ENCODE measurements at regions not wholly inside any gene's neighbourhood (a gene's known extent, or its start where the extent isn't known, plus 50 kb on each side); places are given as distances from the start of the nearest gene placed in this dataset.

DNA sequence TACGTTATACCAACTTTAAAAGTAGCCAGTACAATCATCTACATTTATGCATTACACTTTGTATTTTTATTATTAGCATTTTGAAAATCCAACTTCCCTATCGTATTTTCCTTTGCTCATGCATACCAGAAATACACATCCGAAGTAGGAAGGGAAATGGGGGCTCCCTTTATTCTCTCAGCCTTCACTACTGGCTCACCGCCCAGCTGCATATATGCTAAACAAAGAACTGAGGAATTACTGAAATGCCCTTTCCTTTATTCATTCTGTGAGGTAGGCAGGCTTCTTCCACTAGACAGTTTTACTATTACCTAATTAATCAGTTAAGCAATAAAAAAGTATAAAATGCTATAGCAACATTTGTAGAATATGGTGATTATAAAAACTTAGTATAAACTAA, 291.6 kb downstream of the KLF12 start:
- 80 to 86% (median 80%) methylated on average over 4 of the region's 4 CpGs for WGBS, 3 donors
- H3K27ac ChIP-seq (ENCODE audit: low read depth, low read length), result no peak overlapping the region

DNA sequence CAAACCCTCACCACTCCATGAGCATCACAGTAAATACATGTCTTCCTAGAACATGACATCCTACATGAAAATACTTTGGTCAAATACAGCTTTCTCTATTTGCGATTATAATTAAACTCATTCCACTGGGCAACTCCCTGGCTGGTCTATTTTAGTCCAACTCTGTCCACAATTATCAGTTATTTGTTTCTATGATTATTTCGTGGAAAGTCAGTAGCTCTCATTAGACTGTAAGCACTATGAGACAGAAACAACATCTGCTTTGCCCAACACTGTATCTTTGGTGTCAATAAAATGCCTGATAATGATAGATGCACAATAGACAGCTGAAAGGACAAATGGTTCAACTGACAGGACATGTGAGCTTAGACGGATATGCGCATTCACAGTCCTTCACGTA, 292.0 kb downstream of the KLF12 start:
- whole genome bisulfite sequencing, 3 donors, result 85 to 93% (median 91%) methylated on average over 5 of the region's 5 CpGs

DNA sequence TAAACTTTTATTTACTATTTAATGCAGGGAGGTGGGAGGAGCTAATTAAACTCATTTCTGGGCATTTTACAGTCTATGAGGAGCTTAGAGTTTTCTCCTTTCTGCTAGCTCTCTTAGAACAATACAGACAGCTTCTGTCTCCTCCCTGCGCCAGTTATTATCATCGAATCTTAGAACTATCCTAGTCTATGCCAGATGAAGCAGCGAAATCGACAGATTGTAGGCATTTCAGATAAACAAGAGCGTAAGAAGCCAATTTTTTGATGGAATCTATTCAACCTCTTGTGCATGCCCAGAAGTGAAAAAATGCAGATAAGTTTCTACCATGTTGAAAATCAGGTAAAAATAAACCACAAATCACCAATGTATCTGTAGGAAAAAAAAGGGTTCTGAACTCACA, 297.1 kb downstream of the KLF12 start:
- WGBS, 3 donors, result 82 to 86% (median 82%) methylated on average over 5 of the region's 5 CpGs
- H3K27ac ChIP-seq (ENCODE audit: low read depth, low read length), result no peak overlapping the region

More for the DNA sequence above, 292.0 kb downstream of the KLF12 start:
- H3K27ac ChIP-seq (ENCODE audit: low read depth, low read length), result no peak overlapping the region

DNA sequence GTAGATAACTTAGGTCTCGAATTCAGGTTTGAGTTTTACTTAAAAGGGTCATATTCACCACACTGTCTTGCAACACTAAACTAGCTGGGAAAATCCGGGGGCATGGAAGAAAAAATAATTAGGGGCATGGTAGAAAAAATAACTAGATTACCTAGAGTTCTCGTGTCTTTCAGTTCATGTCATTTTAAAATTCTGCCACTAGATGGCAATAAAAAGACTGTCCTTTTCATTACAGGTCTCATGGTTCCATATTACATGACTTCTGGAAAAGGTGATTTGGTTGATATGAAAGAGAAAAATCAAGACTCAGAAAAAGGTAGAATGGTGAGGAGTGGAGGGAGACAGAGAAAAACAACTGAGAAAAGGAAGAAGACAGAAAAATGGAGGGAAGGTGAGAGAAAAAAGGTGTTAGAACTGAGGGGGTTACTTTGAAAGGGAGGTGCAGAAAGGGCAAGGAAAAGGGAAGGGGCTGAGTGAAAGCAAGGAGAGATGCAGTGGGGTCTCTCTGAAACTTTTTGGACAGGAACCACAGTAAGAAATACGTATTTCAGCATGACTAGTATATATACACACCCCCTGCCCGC, 299.0 kb downstream of the KLF12 start:
- no peak overlapping the region for H3K27ac ChIP-seq (ENCODE audit: low read depth, low read length)
- WGBS, 3 donors, result 46 to 55% (median 53%) methylated on average over 5 of the region's 5 CpGs

DNA sequence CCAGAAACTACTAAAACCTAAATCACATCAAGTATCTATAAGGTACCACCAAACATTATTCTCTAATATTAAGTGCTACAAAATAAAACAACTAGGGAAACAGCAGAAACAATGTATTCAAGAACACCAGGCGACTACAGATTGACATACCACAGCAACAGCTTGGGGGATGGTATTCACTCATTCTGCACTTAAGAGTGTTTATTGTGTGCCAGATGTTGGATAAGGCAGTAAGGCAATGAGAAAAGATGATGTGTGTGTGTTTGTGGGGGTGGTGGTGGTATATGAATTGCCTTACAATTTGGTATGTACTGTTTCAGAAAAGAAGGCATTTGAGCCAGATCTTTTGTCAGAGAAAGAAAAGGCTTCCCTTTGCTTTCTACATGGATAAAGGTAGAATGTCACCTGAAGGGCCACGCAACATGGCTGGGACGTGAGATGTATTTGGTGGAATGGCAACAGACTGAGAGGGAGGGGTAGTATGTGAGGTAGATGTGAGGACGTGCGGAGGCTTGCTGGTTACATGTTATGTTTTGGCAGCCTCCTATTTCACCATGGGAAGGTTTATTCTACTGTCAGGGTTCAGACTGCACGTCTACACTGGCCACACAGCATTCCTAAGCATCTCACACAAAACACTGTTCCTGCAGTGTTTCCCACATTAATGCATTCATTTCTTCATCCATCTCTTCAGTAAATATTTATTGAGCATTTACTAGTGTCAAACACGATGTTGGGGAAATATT, 300.7 kb downstream of the KLF12 start:
- WGBS, 3 donors, result 70 to 92% (median 88%) methylated on average over 7 of the region's 7 CpGs
- H3K27ac ChIP-seq (ENCODE audit: low read depth, low read length), result no peak overlapping the region

DNA sequence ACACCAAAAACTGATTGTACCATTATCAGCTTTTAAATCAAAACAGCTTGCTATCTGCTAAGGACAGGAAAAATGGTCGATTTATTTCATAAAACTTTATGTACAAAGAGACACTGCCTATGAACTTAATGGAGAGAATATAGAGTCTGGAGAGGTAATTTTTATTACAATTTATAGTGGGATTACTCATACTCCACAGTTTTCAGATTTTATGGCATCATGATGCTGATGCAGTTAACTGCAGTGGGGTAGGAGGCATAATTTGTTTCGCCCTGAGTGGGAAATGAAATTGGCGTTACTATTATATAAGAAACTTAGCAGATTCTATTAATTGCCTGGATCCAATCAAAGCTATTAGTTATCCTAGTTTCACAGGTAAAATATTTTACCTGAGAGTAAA, 301.4 kb downstream of the KLF12 start:
- H3K27ac ChIP-seq (ENCODE audit: low read depth, low read length), result no peak overlapping the region
- WGBS, 3 donors, result 69 to 87% (median 79%) methylated on average over 3 of the region's 3 CpGs

DNA sequence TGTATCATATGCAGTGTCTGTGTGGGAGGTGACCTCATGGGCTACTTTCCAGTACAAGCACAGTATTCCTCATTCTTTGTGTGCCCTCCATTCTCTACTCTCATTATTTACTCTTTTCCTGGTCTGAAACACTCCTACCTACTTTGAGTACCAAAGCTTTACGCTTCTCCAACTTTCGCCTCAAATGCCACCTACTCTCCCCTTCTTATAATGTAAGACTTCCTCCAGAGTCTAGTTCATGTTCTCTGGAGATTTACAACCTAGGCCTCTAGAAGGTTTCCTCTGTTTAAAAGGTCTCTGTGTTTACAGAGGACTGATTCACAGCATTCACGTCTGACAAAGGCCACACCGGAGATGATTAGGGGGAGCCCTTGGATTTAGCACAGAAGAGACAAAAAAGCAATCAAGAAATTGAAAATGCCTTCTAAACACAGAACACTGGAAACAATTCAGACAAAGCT, 302.0 kb downstream of the KLF12 start:
- 72 to 86% (median 79%) methylated on average over 4 of the region's 4 CpGs for WGBS, 3 donors
- no peak overlapping the region for H3K27ac ChIP-seq (ENCODE audit: low read depth, low read length)

DNA sequence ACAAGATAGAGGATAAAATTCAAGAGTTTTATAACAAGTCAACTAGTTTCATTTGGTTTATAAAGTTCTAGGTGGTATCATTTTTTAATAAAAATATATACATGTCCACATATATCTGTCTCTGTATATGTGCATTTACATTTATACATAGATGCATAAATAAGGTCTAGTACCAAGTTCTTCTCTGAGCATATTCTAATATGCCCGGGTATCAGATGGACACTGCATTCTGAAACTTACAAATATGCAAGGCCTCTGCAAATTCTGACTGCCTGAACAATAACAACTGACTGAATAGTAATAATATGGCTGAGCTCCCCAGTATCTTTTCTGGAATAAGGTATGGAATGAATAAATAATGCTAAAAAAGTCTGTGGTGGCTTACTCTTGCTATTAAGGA, 304.8 kb downstream of the KLF12 start:
- 94 to 100% (median 95%) methylated on average over 1 of the region's 1 CpG for WGBS, 3 donors
- H3K27ac ChIP-seq (ENCODE audit: low read depth, low read length), result no peak overlapping the region

DNA sequence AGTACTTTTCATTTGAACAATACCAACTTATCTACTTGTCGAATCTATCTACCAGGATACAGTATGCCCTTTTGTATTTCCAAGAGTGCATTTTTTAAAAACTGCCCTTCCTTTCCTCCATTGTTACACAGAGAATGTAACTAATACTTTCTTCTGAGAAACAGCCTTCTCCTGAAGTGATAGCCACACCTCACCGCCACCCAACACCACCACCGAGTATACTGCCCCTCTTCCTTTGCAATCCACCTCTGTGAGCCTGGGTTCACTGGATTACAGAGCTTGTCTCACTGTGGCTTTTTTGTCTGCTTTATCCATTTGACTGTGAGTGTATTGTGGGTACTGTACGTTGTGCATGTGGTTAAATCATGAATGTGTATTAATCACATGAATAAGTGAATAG, 305.4 kb downstream of the KLF12 start:
- H3K27ac ChIP-seq (ENCODE audit: low read depth, low read length), result no peak overlapping the region
- 76 to 87% (median 77%) methylated on average over 4 of the region's 4 CpGs for WGBS, 3 donors

DNA sequence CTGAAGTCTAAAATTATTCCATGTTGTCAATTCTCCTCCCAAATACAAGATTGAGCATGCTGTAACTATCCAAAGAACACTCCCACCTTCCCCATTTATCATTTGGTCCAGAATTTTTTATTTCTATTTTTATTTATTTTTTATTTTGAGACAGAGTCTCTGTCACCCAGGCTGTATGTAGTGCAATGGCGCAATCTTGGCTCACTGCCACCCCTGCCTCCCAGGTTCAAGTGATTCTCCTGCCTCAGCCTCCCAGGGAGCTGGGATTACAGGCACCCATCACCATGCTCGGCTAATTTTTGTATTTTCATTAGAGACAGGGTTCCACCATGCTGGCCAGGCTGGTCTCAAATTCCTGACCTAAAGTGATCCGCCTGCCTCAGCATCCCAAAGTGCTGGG, 306.8 kb downstream of the KLF12 start:
- WGBS, 3 donors, result 74 to 89% (median 75%) methylated on average over 3 of the region's 3 CpGs

DNA sequence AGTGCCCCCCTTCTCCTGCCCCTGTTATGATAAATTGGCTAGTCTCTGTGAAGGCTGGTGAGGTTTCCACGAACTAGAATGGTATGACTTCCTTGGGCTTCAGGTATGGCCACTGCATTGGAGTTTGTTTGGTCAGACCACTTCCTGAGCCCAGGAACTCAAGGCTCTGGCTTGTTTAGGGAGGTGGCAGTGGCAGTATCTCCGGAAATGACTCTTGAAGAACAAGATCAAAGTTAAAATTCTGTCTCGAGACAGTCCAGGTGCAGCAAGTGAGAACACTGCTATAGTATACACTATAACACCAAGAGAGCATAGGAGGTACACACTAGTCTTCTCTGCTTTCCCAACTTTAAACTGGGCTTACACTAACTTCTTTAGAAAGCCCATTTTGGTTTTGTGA, 309.1 kb downstream of the KLF12 start:
- no peak overlapping the region for H3K27ac ChIP-seq (ENCODE audit: low read depth, low read length)
- 88 to 94% (median 90%) methylated on average over 3 of the region's 3 CpGs for WGBS, 3 donors

More for the DNA sequence above, 306.8 kb downstream of the KLF12 start:
- no peak overlapping the region for H3K27ac ChIP-seq (ENCODE audit: low read depth, low read length)

DNA sequence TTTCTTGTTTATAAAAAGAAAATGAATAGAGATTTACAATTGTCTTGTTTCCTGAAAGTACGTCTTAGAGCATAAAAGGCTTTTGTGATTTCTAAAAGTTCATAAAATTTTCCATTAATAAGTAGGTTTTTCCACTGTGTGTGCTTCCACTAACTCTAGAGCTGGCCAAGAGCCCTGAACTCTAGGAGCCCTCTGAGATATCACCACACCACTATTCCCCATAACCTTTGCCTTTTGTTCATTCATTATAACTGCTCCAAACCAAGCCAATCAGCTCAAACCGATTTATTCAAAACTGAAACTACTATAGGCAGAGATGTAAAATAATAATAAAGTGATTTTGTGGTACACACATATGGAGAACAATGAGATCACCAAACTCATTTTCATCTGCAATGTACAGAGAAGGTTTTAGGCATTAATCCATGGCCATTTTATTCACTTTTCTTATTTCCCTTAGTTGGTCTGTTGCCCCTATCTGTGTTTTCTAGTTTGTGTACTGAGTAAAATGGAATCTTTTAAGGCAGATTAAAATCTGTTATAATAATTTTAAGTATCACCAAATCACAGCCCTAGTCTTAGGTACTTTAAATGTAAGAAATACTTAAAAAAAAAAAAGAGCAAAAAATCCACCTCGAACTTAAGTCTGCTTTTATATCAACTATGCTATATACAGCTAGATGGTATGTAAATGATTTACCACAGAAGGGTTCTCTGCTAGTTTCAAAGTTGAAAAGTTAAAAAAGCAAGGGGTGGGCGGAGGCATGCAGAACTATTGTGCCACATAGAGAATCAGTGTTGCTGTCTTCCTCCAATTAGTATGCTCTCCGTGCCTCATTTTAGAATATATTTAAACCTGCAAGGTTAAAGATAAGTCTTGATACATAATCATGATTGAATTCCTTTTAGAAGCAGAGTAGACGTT, 311.3 kb downstream of the KLF12 start:
- no peak overlapping the region for H3K27ac ChIP-seq (ENCODE audit: low read depth, low read length)
- 84 to 86% (median 85%) methylated on average over 6 of the region's 6 CpGs for WGBS, 3 donors

DNA sequence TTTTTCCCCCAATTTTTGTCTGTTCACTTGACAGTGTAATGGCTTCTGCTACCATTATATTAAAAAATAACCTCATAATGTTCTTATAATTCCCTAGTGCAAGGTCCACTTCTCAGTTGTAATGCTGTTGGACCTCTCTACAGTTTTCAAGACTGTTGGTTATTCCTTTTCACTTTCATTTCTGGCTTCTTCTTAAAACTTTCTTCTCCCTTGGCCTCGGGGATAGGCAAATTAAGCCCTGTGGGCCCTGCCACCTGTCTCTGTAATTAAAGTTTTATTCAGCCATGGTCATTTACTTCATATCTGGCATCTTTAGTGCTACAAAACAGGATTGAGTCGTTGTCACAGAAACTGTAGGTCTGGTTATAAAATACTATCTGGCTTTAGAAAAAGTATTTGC, 313.5 kb downstream of the KLF12 start:
- H3K27ac ChIP-seq (ENCODE audit: low read depth, low read length), result no peak overlapping the region
- 93 to 98% (median 97%) methylated on average over 2 of the region's 2 CpGs for WGBS, 3 donors

DNA sequence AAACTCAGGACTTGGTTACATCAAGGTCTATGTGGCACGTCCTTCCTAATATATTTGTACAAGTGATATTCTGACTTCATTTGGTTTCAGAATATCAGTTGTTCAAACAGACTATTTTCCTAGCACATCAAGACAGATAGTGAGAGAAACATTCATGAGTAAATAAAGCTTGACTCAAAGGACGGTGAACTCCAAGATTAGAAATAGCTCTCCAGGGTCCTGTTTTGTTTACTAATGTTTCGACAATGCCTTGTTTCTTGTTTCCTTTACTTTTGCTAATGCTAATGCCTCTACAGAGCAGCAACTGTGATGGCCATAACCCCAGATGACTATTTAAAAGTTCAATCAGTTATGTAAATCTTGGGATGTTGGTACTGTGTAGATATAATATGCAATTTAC, 313.9 kb downstream of the KLF12 start:
- no peak overlapping the region for H3K27ac ChIP-seq (ENCODE audit: low read depth, low read length)
- WGBS, 3 donors, result 67 to 90% (median 90%) methylated on average over 3 of the region's 3 CpGs

DNA sequence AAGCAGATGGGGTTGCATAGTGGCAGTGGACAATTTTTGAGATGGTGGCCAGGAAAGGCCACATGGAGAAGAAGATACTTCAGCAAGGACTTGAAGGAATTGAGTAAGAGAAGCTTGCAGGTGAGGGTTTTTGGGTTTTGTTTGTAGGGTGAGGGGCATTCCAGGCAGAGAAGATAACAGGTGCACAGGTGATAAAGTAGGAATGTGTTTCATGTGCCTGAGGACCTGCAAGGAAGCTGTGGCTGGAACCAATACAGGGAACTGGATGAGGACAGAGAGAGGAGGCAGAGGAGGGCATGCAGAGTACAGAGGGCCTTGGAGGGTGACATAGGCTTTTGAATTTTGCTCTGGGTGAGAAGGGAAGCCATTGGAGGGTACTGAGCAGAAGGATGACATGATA, 314.5 kb downstream of the KLF12 start:
- H3K27ac ChIP-seq (ENCODE audit: low read depth, low read length), result no peak overlapping the region

DNA sequence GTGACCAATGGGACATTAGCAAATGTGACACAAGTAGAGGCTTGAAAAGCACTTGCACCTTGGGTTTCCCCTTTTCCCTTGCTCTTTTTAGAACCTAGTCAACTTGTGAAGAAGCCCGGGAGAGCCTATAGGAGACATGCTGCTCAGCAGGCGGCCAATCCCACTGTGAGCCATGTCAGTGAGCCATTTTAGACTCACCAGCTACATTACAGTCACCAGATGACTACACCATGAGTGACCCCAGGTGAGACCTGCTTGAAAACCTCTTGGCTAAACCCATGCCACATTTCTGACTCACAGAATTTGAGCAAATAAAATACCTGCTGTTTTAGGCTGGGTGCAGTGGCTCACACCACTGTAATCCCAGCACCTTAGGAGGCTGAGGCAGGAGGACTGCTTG, 317.5 kb downstream of the KLF12 start:
- no peak overlapping the region for H3K27ac ChIP-seq (ENCODE audit: low read depth, low read length)
- 94 to 100% (median 97%) methylated on average over 2 of the region's 2 CpGs for WGBS, 3 donors

DNA sequence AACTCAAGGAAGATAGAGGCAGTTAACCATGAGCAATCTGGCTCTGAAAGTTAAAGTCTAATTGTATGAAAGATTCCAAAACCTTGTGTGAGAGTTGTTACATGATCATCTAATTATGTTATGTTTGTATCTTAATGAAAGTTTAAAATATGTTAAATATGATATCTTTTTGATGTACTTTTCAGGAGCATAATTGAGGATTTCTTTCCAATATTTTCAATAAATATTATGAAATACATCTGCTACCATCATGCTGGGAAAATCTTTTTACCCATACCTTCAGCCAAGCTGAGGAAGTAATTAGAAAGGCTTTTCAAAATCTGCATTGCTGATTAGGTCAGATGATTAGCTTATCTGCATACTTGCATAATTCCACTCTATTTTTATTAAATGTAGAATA, 318.4 kb downstream of the KLF12 start:
- H3K27ac ChIP-seq (ENCODE audit: low read depth, low read length), result no peak overlapping the region

DNA sequence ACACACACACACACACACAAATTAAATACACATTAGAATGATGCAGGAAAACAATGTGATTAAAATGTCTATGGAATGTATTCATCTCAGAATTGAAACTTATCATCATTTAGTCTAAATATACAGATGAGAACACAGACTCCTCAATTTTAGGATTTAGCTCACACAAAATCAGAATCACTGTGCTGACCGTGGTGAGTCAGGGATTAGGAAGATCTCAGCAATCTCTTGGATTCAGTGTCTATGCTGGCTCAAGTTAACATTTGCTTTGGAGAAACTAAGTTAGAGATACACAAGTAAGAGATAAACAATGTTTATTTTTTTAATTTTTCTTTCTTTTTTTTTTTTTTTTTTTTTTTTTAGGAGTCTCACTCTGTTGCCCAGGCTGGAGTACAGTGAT, 323.6 kb downstream of the KLF12 start:
- no peak overlapping the region for H3K27ac ChIP-seq (ENCODE audit: low read depth, low read length)
- WGBS, 3 donors, result 78 to 97% (median 85%) methylated on average over 1 of the region's 1 CpG

DNA sequence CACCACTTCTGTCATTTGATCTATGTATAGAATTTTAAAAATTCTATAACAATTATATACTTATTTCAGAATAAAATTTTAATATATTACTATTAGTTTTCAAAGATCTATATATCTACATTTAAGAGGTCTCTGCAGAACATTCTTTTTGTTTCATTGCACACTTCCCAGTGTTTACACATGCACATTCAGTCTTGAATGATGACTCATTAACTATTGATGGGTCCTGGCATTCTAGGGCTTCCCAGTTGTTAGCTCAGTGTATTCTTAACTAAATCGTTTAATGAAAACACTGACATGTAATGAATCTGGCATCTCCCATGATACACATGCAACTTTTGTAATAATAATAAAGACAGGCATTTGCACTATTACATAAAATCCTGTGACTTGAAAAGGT, 324.6 kb downstream of the KLF12 start:
- 45 to 88% (median 73%) methylated on average over 1 of the region's 1 CpG for WGBS, 3 donors
- H3K27ac ChIP-seq (ENCODE audit: low read depth, low read length), result no peak overlapping the region

Measured in adipose tissue (tissue), 3 donors.